Endothelial cell of umbilical vein (primary cell): ENCODE measurements at regions not wholly inside any gene's neighbourhood (a gene's known extent, or its start where the extent isn't known, plus 50 kb on each side); places are given as distances from the start of the nearest gene placed in this dataset.

Source experiments
- BruUV-seq: library from RNA; stranded (reverse); fragments of 400-500 nt; replicated peaks from 2 replicates; lab custom pipeline; 2021; lab: Mats Ljungman, UMichigan
- CTCF ChIA-PET: fragments of 300-600, 350-600 bp; sonication (Branson Sonifier 250); formaldehyde crosslinking; loops from one replicate; lab custom pipeline; 2021; ENCODE audit warnings: antibody characterized with exemption, inconsistent platforms; lab: Charles Lee
- POLR2A ChIA-PET: fragments of 300-600, 350-600 bp; sonication (Branson Sonifier 250); formaldehyde crosslinking; loops from one replicate; lab custom pipeline; 2021; ENCODE audit warnings: antibody characterized with exemption, inconsistent platforms; lab: Charles Lee
- DNase-seq: peaks from one replicate; pipeline ENCODE4 v3.0.0-alpha.2; 2011; ENCODE audit warnings: low read depth, low spot score
- FAIRE-seq: peaks from 2 replicates; lab custom pipeline; 2011; peaks lifted over from hg19 to GRCh38; lab: Jason Lieb, UNC
- H2AFZ ChIP-seq: 2 replicates; pipeline ENCODE4 v1.6.0; 2012; ENCODE audit warnings: low read depth, low read length, control low read depth, inconsistent platforms
- H3K27ac ChIP-seq: 2 replicates; pipeline ENCODE4 v1.5.1; 2011; ENCODE audit warnings: low read depth, mild to moderate bottlenecking, control low read depth, low read length, moderate library complexity; ENCODE audit not compliant: insufficient read depth
- H3K27me3 ChIP-seq, 2 experiments: 2 replicates each; pipeline versions ENCODE4 v1.6.0 to v1.6.1; 2011; ENCODE audit warnings: low read length in 2 of 2, mixed read lengths in 1 of 2; ENCODE audit not compliant: control insufficient read depth in 2 of 2, insufficient read depth in 2 of 2
- H3K36me3 ChIP-seq, 2 experiments: 2 replicates in 1 of 2; 3 replicates in 1 of 2; pipeline ENCODE4 v1.5.1; 2011; ENCODE audit warnings: low read length in 2 of 2, mild to moderate bottlenecking in 1 of 2, moderate library complexity in 1 of 2; ENCODE audit not compliant: control insufficient read depth in 2 of 2, insufficient read depth in 2 of 2; ENCODE audit errors: extremely low read depth in 1 of 2
- H3K4me1 ChIP-seq: 3 replicates; pipeline ENCODE4 v1.5.1; 2011; ENCODE audit warnings: mild to moderate bottlenecking, low read length; ENCODE audit not compliant: control insufficient read depth, insufficient read depth; ENCODE audit errors: extremely low read depth
- H3K4me2 ChIP-seq: 2 replicates; pipeline ENCODE4 v1.6.1; 2011; ENCODE audit warnings: low read length, control low read depth, mixed read lengths; ENCODE audit not compliant: insufficient read depth
- H3K4me3 ChIP-seq, 3 experiments: fragments of 200-600 bp in 1 of 3; sonication (generic), shearing (Covaris generic) in 1 of 3; replicated peaks in 1 of 3; 2 replicates each; pipeline ENCODE4 v1.5.1; 2011 to 2016; ENCODE audit warnings: control low read depth in 3 of 3, low read length in 3 of 3, mild to moderate bottlenecking in 2 of 3, inconsistent platforms in 1 of 3, low read depth in 1 of 3, moderate library complexity in 1 of 3; ENCODE audit not compliant: insufficient read depth in 1 of 3
- H3K79me2 ChIP-seq: 2 replicates; pipeline ENCODE4 v1.6.0; 2012; ENCODE audit warnings: low read length, inconsistent platforms; ENCODE audit not compliant: control insufficient read depth, insufficient read depth
- H3K9ac ChIP-seq: replicated peaks from 2 replicates; pipeline ENCODE3; 2011; ENCODE audit warnings: low read length, control low read depth; ENCODE audit not compliant: insufficient read depth; ENCODE audit errors: extremely low read depth
- H3K9me1 ChIP-seq: replicated peaks from 3 replicates; pipeline ENCODE4 v1.6.0; 2011; ENCODE audit warnings: mild to moderate bottlenecking, low read length; ENCODE audit not compliant: control insufficient read depth, insufficient read depth; ENCODE audit errors: extremely low read depth
- H3K9me3 ChIP-seq: replicated peaks from 2 replicates; pipeline ENCODE4 v1.5.1; 2012; ENCODE audit warnings: low read length, inconsistent platforms; ENCODE audit not compliant: control insufficient read depth, insufficient read depth
- H4K20me1 ChIP-seq: replicated peaks from 2 replicates; pipeline ENCODE3; 2011; ENCODE audit warnings: mild to moderate bottlenecking, low read length; ENCODE audit not compliant: control insufficient read depth, insufficient read depth; ENCODE audit errors: extremely low read depth
- EZH2 ChIP-seq: IDR thresholded peaks from 2 replicates; pipeline ENCODE4 v1.6.1; 2012; ENCODE audit warnings: borderline replicate concordance, low read depth, mild to moderate bottlenecking, moderate library complexity, low read length, inconsistent platforms; ENCODE audit not compliant: severe bottlenecking
- FOS ChIP-seq: IDR thresholded peaks from 2 replicates; pipeline ENCODE4 v1.6.1; 2011; ENCODE audit warnings: mild to moderate bottlenecking, low read length, moderate library complexity, borderline replicate concordance; ENCODE audit not compliant: insufficient read depth
- GATA2 ChIP-seq: IDR thresholded peaks from 2 replicates; pipeline ENCODE4 v1.7.0; 2011; ENCODE audit warnings: low read depth, mild to moderate bottlenecking, moderate library complexity, mixed read lengths, low read length; ENCODE audit not compliant: insufficient read length, insufficient read depth
- JUN ChIP-seq: IDR thresholded peaks from 2 replicates; pipeline ENCODE4 v1.6.1; 2011; ENCODE audit warnings: borderline replicate concordance, low read depth; ENCODE audit not compliant: insufficient read length, insufficient read depth
- MAX ChIP-seq: IDR thresholded peaks from 2 replicates; pipeline ENCODE4 v1.6.1; 2011; ENCODE audit not compliant: insufficient read depth, insufficient read length
- POLR2A ChIP-seq: IDR thresholded peaks from 2 replicates; pipeline ENCODE4 v1.6.1; 2012; ENCODE audit warnings: low read depth, mild to moderate bottlenecking, control low read depth, low read length
- POLR2AphosphoS5 ChIP-seq: IDR thresholded peaks from 2 replicates; pipeline ENCODE4 v1.6.1; 2012; ENCODE audit warnings: low read depth, mild to moderate bottlenecking, control low read depth, low read length, moderate library complexity; ENCODE audit not compliant: insufficient read depth
- dilution Hi-C: fragments of 300-500 bp; cut with MboI; formaldehyde crosslinking; loops from one replicate; pipeline ENCODE4 v1.15.0; 2019; ENCODE audit warnings: low sequenced_read_pairs; ENCODE audit not compliant: extremely low pct_ligation_motif_present
- intact Hi-C: fragments of 100-400 bp; cut with micrococcal nuclease; formaldehyde crosslinking; loops from one replicate; pipeline ENCODE4 v1.10.0; 2022
- TF ChIP-seq, protein P1 (sequence below), 2 donors: IDR thresholded peaks; 1 replicate in 1 of 2; 2 replicates in 1 of 2; pipeline ENCODE4 v1.5.1; 2011; ENCODE audit warnings: low read length in 2 of 2, mild to moderate bottlenecking in 2 of 2, moderate library complexity in 2 of 2, control low read depth in 1 of 2, inconsistent platforms in 1 of 2, low read depth in 1 of 2; ENCODE audit not compliant: insufficient read depth in 1 of 2; ENCODE audit errors: extremely low read depth in 1 of 2

DNA sequence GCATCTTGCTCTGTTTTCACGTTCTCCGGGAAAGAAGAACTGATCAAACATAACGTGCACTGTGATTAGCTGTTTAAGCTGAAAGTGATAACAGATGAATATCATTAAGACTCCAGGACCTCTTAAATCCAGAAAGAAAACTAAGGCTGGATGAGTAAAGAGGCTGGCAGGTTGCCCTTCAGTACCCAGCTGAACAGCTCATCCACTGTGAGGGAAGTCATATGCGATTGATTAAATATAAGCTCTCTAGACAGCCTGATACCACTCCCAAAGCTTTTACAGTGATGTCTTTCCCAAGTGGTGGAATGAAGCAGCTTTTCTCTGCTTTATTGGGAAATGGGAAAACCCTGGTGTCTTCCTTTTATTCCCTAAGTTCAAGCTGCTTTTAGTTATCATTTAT, 116.9 kb downstream of the EFNB2 start:
- no peaks in the 10 kb centered on the region for H3K79me2 ChIP-seq
- H3K9me1 ChIP-seq, result no peaks in the 10 kb centered on the region
- no peak for TF ChIP-seq JUN
- no peak for TF ChIP-seq FOS
- no peak for TF ChIP-seq MAX
- no peak for TF ChIP-seq EZH2
- TF ChIP-seq, protein P1, sequence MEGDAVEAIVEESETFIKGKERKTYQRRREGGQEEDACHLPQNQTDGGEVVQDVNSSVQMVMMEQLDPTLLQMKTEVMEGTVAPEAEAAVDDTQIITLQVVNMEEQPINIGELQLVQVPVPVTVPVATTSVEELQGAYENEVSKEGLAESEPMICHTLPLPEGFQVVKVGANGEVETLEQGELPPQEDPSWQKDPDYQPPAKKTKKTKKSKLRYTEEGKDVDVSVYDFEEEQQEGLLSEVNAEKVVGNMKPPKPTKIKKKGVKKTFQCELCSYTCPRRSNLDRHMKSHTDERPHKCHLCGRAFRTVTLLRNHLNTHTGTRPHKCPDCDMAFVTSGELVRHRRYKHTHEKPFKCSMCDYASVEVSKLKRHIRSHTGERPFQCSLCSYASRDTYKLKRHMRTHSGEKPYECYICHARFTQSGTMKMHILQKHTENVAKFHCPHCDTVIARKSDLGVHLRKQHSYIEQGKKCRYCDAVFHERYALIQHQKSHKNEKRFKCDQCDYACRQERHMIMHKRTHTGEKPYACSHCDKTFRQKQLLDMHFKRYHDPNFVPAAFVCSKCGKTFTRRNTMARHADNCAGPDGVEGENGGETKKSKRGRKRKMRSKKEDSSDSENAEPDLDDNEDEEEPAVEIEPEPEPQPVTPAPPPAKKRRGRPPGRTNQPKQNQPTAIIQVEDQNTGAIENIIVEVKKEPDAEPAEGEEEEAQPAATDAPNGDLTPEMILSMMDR (IDR thresholded peaks at IDR 0.05; ENCODE audit: extremely low read depth in 1 of 2, insufficient read depth in 1 of 2, low read depth in 1 of 2, low read length in 2 of 2), result no peak
- TF ChIP-seq GATA2, result no peak
- TF ChIP-seq POLR2A, result no peak
- TF ChIP-seq POLR2AphosphoS5, result no peak
- H3K4me1 ChIP-seq, result no peaks in the 10 kb centered on the region
- dilution Hi-C loops (no loop called here), intact Hi-C loops (no loop called here)
- CTCF ChIA-PET, result interaction anchor here (1.4 kb wide), 1 partner anchor 14 kb away, joined by 3 read pairs; no protein-coding TSS in a partner anchor
- H4K20me1 ChIP-seq, result no peaks in the 10 kb centered on the region
- DNase-seq, result no peak
- peaks cover 0 to 2% of the 10 kb centered on the region in 2 experiments for H3K27me3 ChIP-seq
- BruUV-seq, result no TSS peak
- H3K27ac ChIP-seq, result no peak overlapping the region
- no peak overlapping the region for H2AFZ ChIP-seq
- H3K9me3 ChIP-seq, result no peaks in the 10 kb centered on the region
- H3K36me3 ChIP-seq, result no peaks in the 10 kb centered on the region
- no peak overlapping the region for H3K4me3 ChIP-seq
- POLR2A ChIA-PET, result no interaction called here
- H3K4me2 ChIP-seq, result no peak overlapping the region
- no peak for FAIRE-seq
- H3K9ac ChIP-seq, result no peak overlapping the region
